Rectal smooth muscle tissue (tissue), 1 donor: ENCODE measurements at regions not wholly inside any gene's neighbourhood (a gene's known extent, or its start where the extent isn't known, plus 50 kb on each side); places are given as distances from the start of the nearest gene placed in this dataset.

Source experiments
- H3K27ac ChIP-seq: one replicate; pipeline ENCODE4 v1.7.0; 2013; ENCODE audit warnings: low read depth, low read length, inconsistent platforms
- H3K27me3 ChIP-seq: one replicate; pipeline ENCODE4 v1.7.0; 2013; ENCODE audit warnings: low read length; ENCODE audit not compliant: control insufficient read depth, insufficient read depth
- H3K36me3 ChIP-seq: one replicate; pipeline ENCODE4 v1.7.0; 2013; ENCODE audit warnings: low read length; ENCODE audit not compliant: control insufficient read depth, insufficient read depth
- H3K4me1 ChIP-seq: one replicate; pipeline ENCODE4 v1.7.0; 2013; ENCODE audit warnings: low read length; ENCODE audit not compliant: control insufficient read depth, insufficient read depth
- H3K4me3 ChIP-seq: one replicate; pipeline ENCODE4 v1.7.0; 2013; ENCODE audit warnings: low read length
- H3K9ac ChIP-seq: one replicate; pipeline ENCODE4 v1.7.0; 2013; ENCODE audit warnings: low read length

DNA sequence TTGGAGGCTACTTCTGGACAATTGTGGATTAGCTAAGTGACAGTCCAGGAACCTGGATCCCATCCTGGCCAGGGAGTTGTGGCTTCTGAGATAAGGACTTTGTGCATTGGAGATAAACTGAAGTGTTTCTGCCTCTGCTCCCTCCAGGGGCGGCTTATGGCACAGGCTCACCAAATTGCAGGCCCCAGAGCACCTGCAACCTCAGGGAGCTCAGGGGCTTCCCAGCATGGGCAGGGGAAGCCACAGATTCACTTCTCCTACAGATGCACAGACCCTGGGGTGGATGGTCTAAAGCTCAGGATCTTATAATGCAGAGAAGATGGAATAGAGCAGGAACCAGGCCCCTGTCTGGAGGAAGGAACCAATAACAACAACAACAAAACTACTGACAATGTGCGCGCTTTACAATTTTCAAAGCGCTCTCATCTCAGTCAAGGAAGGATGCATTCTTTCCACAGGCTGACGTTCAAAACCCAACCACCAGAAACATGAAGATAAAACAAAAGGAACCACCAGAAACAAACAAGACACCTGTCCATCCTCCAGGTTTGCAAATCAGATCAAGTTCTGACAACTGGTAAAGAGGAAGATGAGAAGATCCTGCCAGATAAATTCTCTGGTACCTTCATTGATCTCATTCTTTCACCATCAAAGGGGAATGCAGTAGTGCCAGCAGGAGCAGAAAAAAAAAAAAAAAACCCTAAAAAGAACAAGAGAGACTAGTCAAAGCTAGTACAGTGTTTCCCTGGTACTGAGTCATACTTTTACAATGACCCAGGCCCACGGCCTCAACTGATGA, 121.0 kb upstream of the IRF2BP2 start:
- no peak overlapping the region for H3K27ac ChIP-seq

DNA sequence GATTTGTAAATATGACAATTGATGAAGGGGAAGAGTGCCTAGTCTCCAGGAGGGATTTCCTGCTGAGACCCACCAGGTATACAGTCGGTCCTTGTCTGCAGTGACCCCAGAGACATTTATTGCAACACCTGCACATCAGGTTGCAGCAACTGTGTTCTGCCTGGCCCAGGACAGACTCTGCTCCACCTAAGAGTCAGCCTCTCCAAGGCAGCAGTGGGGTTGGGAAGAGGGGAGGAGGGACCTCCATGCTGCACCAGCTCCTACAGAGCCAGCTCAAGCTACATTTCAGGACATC, 120.4 kb upstream of the IRF2BP2 start:
- no peak overlapping the region for H3K4me3 ChIP-seq
- H3K36me3 ChIP-seq: no peaks in the 10 kb centered on the region
- no peak overlapping the region for H3K27ac ChIP-seq
- no peak overlapping the region for H3K9ac ChIP-seq
- no peaks in the 10 kb centered on the region for H3K27me3 ChIP-seq
- H3K4me1 ChIP-seq: peaks cover 23% of the 10 kb centered on the region

More for the DNA sequence above, 121.0 kb upstream of the IRF2BP2 start:
- Histone ChIP-seq H3K4me1 (peaks cover 18% of the 10 kb centered on the region), H3K9ac (no peak overlapping the region), H3K27me3 (no peaks in the 10 kb centered on the region), H3K4me3 (no peak overlapping the region), H3K36me3 (no peaks in the 10 kb centered on the region)

DNA sequence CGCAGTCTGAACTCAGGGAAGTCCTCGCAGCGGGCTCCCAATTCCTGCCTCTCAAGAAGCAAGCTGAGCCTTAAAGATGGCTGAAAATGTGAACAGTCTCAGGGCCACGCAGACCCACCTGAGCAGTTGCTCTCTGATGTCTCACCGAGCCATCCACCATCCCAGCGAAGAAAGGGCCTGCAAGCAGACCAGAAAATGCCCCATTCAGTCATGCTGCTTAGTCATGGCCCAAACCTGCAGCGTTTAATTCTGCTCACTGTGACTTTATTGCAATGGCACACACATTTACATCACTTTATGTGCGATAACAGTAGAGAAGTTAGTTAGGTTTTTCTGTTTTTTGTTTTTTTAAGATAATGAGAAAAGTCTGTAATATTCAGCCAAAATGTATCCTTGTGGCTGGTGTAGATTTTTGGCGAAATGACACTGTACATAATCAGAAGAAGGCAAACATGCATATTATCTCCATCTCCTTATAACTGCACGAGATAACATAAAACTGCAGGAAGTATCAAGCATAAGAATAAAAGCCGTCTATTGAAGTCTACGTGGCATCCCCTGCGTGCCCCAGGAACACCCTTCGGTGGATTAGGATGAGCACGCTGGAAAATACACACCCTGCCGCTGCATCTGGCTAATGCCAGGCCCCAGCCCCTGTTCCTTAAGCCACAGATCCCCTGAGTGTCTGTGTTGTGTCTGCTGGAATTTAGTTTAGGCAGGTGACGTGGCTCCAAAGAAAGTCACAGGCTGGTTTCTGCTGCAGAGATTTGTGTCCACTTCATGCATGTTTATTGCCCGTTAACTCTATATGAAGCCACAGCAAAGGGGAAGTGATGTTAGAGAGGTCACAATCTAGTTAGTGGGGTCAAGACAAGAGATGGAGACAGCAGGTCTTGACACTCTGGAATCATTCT, 119.8 kb upstream of the IRF2BP2 start:
- no peak overlapping the region for H3K27ac ChIP-seq
- H3K4me3 ChIP-seq: no peak overlapping the region
- H3K4me1 ChIP-seq: peaks cover 29% of the 10 kb centered on the region
- no peak overlapping the region for H3K9ac ChIP-seq
- H3K27me3 ChIP-seq: no peaks in the 10 kb centered on the region
- no peaks in the 10 kb centered on the region for H3K36me3 ChIP-seq

DNA sequence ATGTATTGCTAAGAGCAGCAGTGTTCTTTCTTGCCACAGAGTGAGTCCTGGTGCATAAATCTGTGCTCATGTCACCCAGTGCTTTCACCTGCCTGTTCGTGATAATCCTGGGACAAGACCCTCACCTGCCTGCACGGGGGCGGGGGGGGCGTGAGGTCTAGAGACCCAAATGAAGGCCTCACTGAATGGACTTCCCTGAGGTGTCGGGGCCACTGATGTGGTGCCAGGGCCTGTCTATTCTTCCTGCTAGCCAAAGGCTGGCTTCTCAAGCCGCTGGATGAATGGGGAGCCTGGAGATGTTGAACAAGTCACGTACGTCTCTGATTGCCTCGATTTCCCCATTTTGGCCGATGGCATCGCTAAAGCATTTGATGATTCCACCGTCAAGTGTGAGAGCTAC, 118.8 kb upstream of the IRF2BP2 start:
- Histone ChIP-seq H3K36me3 (no peaks in the 10 kb centered on the region), H3K9ac (no peak overlapping the region), H3K27ac (no peak overlapping the region), H3K27me3 (no peaks in the 10 kb centered on the region), H3K4me1 (peaks cover 32% of the 10 kb centered on the region), H3K4me3 (no peak overlapping the region)

DNA sequence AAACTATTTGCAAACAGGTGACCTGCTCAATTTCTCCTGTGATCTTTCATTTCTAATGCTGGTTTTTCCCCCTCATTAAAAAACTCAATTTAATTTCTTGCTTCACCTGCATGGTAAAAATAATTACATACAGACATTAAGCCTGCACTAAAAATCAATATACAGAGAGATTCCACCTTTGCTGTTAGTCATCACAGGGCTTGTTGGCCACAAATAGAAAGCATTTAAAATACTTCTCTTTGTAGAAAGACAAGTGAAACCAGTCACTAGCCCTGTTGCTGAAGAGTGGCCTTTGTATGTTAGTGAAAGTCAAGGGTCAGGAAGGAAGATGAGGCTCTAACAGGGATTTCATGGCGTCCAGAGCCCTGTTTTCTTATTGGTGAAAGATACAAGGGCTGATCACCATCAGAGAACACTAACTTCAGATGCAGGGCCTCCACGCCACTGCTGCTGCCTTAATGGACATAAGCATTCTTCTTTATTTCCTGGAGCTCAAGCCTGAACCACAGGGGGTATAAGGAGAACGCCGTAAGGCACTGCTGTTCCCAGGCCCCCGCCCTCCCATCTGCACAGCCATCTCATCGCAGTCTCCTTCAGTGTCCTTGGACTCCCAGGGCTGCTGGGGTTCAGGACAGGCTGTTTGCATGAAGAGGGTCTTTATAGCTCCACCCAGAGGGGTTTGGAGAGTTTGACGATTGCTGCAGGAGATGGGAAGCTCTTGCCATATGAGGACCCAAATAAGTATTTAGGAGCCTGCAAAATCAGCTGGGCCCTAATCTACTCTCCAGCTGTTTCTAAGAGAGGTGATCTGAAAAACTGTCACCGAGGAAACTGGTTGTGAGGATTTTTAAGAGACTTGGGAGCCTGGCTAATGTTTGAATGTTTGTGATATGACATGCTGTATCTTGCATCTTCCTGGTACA, 117.3 kb upstream of the IRF2BP2 start:
- Histone ChIP-seq H3K4me3 (no peak overlapping the region), H3K4me1 (peaks cover 47% of the 10 kb centered on the region), H3K36me3 (no peaks in the 10 kb centered on the region), H3K27ac (peak overlapping the region; percentile 98), H3K27me3 (no peaks in the 10 kb centered on the region), H3K9ac (no peak overlapping the region)

GRCh38 chr1:234726359-234726943, 116.5 kb upstream of the IRF2BP2 start:
- Histone ChIP-seq H3K4me1 (peaks cover 54% of the 10 kb centered on the region), H3K36me3 (no peaks in the 10 kb centered on the region), H3K27me3 (no peaks in the 10 kb centered on the region), H3K4me3 (no peak overlapping the region), H3K27ac (peak overlapping the region; percentile 98), H3K9ac (peak overlapping the region; percentile 19)

GRCh38 chr1:234725177-234726132, 115.5 kb upstream of the IRF2BP2 start:
- Histone ChIP-seq H3K4me1 (peaks cover 64% of the 10 kb centered on the region), H3K36me3 (no peaks in the 10 kb centered on the region), H3K27me3 (no peaks in the 10 kb centered on the region), H3K9ac (peak overlapping the region; percentile 68), H3K4me3 (peak overlapping the region; percentile 46), H3K27ac (peak overlapping the region; percentile 98)

GRCh38 chr1:234724516-234725176, 114.7 kb upstream of the IRF2BP2 start:
- peak overlapping the region; percentile 68 for H3K9ac ChIP-seq
- peaks cover 67% of the 10 kb centered on the region for H3K4me1 ChIP-seq
- H3K4me3 ChIP-seq: peak overlapping the region; percentile 46
- no peaks in the 10 kb centered on the region for H3K27me3 ChIP-seq
- H3K36me3 ChIP-seq: no peaks in the 10 kb centered on the region
- H3K27ac ChIP-seq: peak overlapping the region; percentile 98

- Histone ChIP-seq H3K9ac (peak overlapping the region; percentile 71), H3K27me3 (no peaks in the 10 kb centered on the region), H3K27ac (peak overlapping the region; percentile 98), H3K4me3 (peak overlapping the region; percentile 50), H3K4me1 (peaks cover 80% of the 10 kb centered on the region), H3K36me3 (no peaks in the 10 kb centered on the region)
Measured at GRCh38 chr1:234722904-234723720, 113.1 kb upstream of the IRF2BP2 start.

GRCh38 chr1:234722270-234722704, 112.3 kb upstream of the IRF2BP2 start:
- Histone ChIP-seq H3K27me3 (no peaks in the 10 kb centered on the region), H3K4me3 (peak overlapping the region; percentile 2), H3K36me3 (no peaks in the 10 kb centered on the region), H3K4me1 (peaks cover 83% of the 10 kb centered on the region), H3K27ac (peak overlapping the region; percentile 98), H3K9ac (peak overlapping the region; percentile 2)
